Suprapubic skin (tissue), 4 donors: ENCODE measurements at regions not wholly inside any gene's neighbourhood (a gene's known extent, or its start where the extent isn't known, plus 50 kb on each side); places are given as distances from the start of the nearest gene placed in this dataset.

Experiments used
- CTCF ChIP-seq, 2 donors: fragments of 200-600 bp in 1 of 2; fragments of 450-650 bp in 1 of 2; sonication (generic) in 1 of 2; IDR thresholded peaks; one replicate each; pipeline ENCODE4 v1.5.1; 2016 to 2019; ENCODE audit warnings: antibody characterized with exemption in 2 of 2, mild to moderate bottlenecking in 1 of 2, moderate library complexity in 1 of 2
- EP300 ChIP-seq: sonication (generic); formaldehyde crosslinking; IDR thresholded peaks from one replicate; pipeline ENCODE4 v1.6.1; 2017; ENCODE audit warnings: antibody characterized with exemption
- POLR2A ChIP-seq, 2 donors: fragments of 450-650 bp; IDR thresholded peaks; one replicate each; pipeline ENCODE4 v1.6.1; 2017; ENCODE audit warnings: antibody characterized with exemption in 2 of 2, mild to moderate bottlenecking in 2 of 2, moderate library complexity in 2 of 2
- POLR2AphosphoS5 ChIP-seq, 3 donors: sonication (generic); formaldehyde crosslinking; IDR thresholded peaks; one replicate each; pipeline ENCODE4 v1.6.1; 2017; ENCODE audit warnings: antibody characterized with exemption in 3 of 3

GRCh38 chr1:217191441-217191840, 439.4 kb downstream of the GPATCH2 start:
- TF ChIP-seq CTCF (IDR thresholded peaks at IDR 0.05) (no peak), POLR2A (IDR thresholded peaks at IDR 0.05) (no peak), EP300 (no peak), POLR2AphosphoS5 (IDR thresholded peaks at IDR 0.05) (no peak)
